ENCODE measurements at regions not wholly inside any gene's neighbourhood (a gene's known extent, or its start where the extent isn't known, plus 50 kb on each side); places are given as distances from the start of the nearest gene placed in this dataset.

DNA sequence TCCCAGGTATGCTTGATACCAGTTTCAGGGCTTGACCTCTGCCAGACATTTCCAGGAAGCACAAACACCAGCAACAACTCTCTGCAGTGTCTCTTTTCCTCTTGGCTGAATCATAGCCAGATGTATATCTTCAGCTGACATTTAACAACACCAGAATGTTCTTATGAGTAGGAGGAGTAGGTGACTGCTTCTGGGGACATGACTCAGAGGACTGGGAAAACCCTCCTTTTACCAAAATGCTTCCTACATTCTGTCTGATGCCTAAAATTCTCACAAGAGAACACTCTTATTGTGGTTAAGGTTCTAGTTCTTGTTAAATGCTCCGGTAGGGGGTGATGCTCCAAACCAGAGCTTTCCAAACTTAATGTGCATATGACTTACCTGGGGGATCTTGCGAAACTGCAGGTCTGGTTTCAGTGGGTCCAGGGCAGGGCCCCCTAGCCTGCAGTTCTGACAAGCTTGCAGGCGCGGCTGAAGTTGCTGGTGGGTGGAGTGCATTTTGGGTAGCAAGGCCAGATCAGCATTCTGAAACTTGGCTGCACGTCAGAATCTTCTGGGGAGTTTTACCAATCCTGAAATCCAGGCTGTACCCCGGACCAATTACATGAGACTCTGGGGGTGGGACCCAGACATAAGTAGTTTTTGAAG is 329.3 kb upstream of the RPS6KA3 start:
- DNase-seq = peak; percentile 72

DNA sequence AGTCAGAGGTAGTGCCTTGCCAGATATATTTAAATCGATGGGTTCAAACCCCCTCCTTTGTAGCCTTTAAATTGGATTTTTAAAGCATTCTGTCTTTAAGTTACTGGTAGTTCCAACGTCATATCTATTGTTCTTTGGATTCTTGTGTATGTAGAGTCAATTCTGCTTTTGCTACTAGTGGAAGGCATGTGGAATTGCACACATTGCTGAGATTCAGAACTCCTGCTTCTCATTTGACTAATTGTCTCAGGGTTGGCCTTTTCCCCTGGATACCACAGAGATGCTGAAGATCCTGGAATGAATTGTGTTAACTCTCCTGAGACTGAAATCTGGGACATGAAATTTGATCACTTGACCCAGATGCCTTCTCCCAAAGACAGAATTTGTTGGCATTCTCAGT is 328.3 kb upstream of the RPS6KA3 start:
- no peak for DNase-seq

DNA sequence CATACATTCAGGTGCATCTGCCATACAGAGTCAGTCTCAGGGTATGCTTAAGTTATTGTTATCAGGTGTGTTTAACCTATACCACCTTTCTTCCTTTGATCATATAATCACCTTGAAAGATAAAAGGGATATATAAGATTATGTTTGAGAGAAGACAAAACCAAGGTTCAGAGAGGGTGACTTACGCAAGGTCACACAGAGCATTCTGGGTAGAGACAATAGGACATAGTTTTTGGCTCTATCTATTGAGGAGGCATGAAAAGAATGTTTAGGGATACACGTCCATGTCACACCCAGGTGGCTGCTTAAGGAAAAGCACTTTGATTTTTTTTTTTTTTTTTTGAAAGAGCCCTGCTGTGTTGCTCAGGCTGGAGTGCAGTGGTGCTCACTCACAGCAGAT is 327.1 kb upstream of the RPS6KA3 start:
- no peak for DNase-seq

DNA sequence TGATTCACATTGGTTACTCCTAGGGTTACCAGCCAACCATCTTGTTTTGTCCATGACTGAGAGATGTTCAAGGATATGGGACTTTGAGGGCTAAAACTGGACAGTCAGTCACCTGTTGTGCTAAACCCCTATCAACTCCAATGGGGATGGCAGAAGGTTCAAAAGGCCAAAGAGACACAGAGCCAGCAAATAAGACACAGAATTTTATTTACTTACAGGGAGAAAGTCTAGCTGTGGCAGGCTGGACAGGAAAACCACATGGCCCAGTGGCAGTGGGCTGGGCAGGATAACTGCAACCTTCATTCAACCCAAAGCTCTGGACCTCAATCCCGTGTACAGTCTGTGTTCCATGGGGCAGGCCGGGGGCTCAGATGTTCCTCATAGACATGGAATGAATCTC is 326.7 kb upstream of the RPS6KA3 start:
- no peak for DNase-seq

DNA sequence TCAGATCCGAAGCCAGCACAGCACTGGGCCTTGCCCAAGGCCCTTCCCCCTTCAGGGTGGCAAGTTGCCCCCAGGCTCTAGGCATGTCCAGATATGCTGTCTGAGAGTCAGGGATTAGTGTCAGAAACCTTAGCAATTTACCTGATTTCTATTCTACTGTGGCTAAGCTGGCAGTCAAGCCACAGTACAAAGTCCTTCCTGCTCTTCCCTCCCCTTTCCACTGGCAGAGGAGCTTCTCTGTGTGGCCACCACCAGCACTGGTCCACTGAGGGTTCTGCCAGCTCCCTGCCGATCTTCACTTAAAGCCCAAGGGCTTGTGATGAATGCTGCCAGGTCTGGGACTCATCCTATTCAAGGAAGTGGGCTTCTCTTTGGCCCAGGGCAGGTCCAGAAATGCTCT is 324.5 kb upstream of the RPS6KA3 start:
- no peak for DNase-seq

DNA sequence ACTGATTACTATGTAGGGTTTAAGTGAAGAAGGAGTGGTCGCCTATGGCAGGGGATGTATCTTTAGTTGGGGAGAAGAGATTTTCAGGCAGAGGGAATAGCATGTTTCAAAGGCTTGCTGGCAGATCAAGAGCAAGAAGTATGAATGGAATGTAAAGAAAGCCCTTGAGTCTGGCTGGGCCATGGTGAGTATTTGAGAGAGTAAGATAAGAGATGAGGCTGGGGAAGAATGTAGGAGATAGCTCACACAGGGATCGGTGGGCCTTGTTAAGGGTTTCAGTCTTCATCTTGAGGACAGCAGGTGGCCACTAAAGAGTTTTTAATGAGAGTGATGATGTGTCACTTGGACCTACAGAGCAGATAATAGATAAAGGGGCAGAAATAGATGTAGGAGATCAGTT is 319.1 kb upstream of the RPS6KA3 start:
- no peak for DNase-seq

DNA sequence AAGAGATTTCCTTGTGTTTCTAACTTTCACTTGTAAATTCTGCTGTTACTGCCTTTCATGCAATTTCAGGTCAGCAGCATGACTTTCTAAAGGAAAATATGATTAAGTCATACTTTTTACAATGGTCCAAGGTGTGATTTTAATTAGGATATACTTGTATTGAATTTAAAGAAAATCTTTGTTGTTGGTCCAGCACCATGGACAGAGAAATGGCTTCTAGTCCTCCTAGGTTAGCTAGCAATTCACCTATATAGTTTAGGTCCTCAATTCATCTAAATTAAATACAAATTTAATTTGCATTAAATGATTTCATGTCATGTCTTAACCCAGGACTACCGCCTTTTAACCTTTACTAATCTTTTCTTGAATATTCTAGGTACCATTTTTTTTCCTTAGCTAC is 304.9 kb upstream of the RPS6KA3 start:
- DNase-seq = no peak

DNA sequence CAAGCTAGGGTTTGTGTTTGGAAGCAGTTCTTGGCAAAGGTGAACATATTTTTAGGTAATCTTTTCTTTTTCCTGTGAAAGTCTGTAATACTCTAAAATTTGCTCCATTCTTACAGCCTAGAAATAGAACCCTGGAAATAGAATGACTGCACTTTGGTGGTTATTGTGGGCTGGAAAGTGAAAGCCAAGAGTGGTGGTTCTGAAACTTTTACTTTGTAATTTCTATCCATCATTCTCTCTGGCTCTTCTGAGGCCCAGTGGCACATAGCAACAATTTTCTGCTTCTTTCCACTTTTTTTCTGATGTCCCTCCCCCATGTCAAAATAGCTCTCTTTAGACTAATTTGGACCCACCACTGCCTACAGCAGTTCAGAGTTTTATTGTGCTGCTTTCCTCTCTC is 300.4 kb upstream of the RPS6KA3 start:
- peak; percentile 3 for DNase-seq

DNA sequence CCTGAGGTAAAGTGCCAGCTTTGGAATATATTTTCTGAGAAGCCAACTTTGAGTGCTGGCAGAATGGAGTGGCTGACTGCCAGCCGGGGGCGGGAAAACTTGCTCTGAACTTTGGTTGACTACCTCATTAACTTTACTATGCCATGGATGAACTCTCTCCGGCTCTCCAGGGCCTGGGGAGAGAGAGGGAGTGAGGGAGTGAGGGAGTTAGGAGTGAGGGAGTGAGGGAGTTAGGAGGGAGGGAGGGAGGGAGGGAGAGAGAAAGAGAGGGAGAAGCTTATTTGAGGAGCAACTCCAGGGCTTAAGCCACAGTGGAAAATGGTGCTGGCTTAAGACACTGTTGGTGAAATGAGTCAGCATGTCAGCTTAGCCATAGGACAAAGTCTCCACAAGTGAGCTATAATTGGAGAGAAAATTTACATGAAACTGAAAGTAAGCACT is 280.9 kb upstream of the RPS6KA3 start:
- peak; percentile 3 for DNase-seq

DNA sequence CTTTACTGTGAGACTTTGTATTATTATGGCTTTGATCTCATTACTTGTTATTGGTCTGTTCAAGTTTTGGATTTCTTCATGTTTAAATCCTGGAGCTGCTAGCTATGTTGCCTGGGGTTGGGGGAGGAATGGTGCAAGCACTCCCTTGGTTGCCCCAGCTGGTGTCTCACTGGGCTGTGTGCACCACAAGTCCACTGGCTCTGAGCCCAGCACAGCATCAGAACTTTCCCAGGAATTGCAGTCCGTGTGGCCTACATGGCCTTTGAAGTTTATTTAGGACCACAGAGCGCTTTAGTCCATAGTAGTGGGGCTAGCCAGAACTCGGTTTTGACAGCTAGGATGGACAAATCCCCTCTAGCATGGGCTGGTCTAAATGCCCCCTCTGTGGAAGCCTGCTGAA is 278.8 kb upstream of the RPS6KA3 start:
- no peak for DNase-seq

DNA sequence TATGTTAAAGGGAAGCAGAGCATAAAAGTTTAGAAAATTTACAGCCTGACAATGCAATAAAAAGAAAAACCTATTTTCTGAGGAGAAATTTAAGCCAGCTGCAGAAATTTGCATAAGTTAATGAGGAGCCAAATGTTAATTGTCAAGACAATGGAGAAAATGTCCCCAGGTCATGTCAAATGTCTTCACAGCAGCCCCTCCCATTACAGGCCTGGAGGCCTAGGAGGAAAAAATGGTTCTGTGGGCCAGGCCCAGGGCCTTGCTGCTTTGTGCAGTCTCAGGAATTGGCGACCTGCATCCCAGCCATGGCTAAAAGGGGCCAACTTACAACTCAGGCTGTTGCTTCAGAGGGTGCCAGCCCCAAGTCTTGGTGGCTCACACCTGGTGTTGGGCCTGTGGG is 275.4 kb upstream of the RPS6KA3 start:
- DNase-seq = no peak

DNA sequence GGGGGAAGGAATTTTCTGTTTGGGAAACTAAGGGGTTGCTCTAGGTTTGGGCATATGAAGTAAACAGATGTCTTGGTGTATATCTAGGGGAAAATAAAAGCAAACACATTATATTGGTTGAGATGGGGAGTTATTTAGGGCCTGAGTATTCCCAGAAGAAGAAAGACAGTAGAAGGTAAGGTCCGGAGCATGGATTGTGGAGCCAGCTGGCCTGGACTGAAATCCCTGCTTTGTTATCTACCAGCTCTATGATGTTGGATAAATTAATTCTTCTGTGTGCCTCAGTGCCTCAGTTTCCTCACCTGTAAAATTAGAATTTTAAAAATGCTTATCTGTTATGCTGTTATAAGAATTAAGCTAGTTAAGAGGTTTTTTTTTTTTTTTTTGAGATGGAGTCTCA is 272.3 kb upstream of the RPS6KA3 start:
- no peak for DNase-seq

DNA sequence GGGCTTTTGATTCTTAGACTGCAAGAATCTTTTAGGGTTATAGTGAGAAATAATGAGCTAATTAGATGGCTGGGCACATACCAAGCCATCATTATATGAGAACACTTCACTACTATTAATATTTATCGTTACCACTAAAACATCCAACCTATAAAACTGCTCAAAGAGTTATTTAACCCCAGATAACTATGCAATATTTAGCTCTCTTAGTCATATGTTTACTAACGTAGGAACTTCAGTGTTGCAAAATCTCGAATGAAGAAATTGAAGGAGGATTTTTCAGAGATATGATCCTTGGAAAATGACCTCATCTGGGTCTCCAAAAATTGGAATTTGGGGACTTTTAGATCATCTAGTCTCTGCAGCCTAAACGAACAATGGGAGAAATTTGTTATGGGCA is 265.0 kb upstream of the RPS6KA3 start:
- no peak for DNase-seq

DNA sequence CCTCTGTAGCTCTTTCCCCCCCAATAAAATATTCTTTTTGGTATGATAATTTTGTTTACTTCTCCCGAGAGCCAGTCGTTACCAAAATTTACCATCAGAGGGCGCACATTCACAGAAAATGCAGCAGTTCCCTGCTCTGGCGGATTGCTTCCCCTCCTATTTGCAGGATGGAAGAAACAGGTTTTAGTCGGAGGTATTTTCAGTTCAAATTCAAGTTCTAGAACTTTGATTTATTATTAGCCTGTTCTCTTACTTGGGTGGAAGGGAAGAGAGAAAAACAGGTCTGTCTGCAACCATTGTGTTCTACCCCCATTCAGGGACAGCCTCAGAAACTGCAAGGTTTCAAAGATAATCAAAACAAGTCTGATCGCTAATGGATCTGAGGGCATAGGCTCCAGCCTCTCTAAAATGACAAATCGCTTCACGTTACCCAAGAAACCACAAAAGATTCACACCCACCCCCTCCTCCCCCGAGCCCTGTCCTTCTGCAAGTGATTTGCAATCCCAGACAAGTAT is 263.8 kb upstream of the RPS6KA3 start:
- DNase-seq = peak; percentile 59

DNA sequence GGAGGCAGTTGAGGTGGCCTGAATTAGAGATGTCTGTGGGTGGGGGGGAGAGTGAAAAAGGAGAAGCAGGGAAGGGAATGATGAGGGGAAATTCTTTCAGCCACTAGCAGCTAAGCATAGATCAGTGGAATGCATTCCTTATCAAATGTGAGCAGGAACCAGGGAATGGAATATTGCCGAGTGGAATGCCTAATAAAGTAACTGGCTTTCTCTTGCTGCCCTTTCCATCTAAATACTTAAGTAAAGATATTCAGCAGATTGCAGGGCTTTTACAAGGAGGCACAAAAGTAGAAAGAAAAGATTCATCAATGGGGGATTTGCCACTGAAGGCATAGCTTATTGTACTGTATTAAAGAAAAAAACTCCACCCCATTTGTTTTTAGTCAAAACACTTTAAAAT is 263.0 kb upstream of the RPS6KA3 start:
- no peak for DNase-seq

DNA sequence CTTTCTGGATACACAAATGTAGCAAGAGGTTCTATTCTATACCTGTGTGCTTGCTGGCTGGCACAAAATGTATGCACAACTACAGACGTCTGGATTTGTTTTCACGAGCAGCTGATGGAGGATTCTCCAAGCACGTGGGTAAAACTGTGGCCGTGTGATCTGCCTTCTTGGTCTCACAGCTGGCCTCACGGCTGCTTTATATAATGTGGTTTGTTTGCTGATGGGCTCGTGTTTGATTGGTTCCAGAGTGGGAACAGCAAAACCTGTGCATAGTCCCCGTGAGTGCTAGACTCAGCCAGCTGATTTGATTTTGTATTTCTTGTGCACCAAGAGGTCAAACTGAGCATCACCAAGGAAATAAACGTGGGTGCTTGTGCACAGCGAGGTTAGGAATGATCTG is 262.6 kb upstream of the RPS6KA3 start:
- DNase-seq = no peak

DNA sequence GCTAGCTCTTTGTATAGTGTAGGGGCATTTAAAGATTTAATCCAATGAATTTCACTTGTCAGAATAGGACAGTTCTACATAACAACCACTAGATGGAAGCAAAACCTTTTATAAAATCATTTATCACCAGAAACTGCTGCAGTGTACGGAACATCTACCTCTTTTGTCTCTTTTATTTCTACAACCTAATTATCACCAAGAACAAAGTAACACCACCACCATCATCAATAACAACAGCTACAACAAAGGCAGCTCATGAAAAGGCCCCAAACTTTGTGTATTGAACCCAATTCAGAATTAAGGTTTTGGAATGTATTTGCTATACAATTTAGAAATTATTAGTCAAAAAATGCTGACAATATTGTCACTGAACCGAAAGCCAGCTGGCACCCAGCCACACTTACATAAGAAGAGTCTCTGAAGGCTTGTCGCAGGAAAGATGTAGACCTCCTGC is 260.9 kb upstream of the RPS6KA3 start:
- no peak for DNase-seq

DNA sequence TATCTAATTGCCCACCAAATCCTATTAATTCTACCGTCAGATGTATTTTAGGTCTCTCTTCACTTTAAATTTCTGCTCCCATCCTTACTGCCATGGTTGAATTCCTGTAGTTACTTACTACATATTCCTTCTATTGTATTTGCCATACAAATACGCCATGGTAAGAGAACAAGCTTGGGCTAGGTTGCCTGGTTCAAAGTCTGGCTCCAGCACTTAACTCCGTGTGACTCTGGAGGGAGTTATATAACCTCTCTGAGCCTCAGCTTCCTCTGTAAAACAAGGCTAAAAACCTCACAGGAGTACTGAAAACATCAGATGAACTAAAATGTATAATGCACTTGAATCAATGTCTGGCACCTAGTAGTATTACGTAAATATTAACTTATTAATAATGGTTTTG is 260.3 kb upstream of the RPS6KA3 start:
- DNase-seq = no peak

DNA sequence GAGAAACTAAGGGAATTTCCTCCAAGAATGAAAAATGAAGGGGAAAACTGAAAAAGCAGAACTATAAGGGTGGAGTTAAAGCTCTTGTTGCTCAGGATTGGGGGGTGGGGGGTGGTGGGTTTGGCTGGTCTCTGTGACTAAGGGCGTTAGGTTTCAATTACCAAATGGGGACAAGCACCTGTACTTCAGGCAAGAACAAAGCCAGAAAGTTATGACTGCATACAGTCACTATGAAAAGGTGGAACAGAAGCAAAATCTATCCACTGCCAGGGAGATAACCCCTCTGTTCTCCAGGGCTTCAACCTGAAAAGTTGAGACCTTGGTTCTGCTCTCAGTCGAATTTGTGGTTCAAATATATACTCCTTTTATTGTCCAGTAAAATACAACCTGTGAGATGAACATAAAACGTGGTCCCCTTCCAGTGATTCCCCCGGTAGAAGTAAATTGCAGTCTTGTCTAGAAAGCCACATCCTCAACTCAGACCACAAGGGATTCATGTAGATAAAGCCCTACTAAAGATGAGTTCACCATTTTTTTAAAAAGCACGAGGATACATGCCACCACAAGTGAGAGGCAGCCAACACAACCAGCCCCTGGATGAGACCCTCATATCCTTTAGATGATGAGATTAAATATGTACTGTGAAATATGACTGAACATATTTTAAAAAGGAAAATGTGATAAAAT is 257.1 kb upstream of the RPS6KA3 start:
- no peak for DNase-seq

DNA sequence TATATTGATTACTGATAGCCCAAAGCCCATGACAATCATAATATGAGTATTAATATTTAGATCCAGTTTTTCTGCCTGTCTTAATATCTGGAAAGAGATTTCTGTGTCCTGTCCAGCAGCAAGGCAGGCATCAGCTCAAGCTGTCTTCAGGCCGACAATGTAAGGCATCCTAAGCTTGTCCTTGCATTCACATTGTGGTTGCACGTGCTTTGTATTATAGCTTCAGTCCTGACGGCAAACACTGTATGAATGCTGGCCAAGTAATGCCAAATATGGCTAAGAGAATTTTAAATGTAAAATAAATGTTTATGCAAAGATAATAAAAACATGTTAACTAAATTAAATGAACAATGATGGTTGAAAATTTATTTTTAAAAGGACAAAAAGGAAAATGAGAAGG is 255.7 kb upstream of the RPS6KA3 start:
- no peak for DNase-seq

DNA sequence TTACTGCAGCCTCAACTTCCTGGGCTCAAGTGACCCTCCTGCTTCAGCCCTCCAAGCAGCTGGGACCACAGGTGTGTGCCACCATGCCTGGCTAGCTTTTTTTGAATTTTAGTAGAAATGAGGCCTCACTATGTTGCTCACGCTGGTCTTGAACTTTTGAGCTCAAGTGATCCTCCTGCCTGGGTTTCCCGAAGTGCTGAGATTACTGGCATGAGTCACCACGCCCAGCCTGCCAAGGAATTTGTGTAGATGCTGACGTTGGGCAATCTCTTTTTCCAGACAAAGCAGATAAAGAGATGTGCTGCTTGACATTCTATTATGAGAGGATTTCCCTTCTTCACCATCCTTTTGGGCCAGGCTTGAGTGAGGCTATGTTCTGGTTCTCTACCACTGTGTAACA is 254.5 kb upstream of the RPS6KA3 start:
- no peak for DNase-seq

DNA sequence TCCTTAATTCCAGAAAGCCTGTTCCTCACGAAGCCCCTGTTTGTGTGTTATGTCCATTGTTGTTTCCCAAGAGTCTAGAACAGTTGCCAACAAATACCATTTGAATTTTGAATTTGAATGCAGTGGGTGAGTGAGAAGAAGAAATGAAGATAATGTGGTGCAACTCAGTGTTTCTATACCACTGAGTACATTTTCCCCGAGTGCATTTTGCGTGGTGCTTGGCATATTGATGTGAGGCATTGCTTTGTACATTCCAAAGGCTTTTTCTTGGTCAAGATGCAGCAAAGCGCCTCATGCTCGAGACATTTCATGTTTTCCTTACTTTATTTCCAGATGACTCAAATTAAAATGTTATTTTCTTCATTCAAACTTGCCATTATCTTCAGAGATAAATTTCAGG is 253.1 kb upstream of the RPS6KA3 start:
- DNase-seq = no peak

DNA sequence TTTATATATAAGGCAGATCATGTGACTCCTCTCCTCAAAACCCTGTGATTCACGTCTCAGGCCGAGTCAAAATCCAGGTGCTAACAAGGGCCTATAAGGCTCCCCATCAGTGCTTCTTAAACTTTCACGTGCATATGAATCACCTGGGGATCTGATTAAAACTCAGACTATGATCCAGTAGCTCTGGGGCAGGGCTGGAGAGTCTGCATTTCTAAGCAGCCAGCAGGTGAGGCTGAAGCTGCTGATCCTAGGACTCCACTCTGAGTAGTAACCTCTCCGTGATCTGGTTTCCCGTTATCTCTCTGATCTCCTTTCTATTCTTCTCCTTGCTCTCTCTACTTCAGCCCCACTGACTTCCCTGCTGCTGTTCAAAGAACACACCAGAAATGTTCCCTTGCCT is 252.4 kb upstream of the RPS6KA3 start:
- no peak for DNase-seq

DNA sequence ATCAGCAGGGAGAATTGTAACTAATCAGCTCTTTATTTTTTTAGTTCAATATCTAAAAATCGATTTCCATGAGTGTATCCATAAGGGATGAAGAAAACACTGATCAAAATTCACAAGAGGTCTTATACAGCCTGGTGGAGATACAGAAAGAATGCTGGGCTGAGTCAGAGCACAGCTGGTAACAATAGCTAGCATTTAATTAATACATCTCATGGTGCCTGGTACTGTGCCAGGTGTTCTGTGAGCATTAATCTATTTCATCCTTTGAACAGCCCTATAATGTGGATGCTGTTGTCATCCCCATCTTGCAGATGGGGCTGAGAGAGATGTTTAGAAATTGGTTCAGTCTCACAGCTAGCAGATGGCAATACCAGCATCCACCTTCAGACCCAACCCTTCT is 250.9 kb upstream of the RPS6KA3 start:
- DNase-seq = no peak

All from stimulated activated CD4-positive, alpha-beta T cell treated with anti-CD3 and anti-CD28 coated beads, Interleukin-15, amount 100 ng/mL, for 24 hours (primary cell).